ENCODE measurements at regions not wholly inside any gene's neighbourhood (a gene's known extent, or its start where the extent isn't known, plus 50 kb on each side); places are given as distances from the start of the nearest gene placed in this dataset.

DNA sequence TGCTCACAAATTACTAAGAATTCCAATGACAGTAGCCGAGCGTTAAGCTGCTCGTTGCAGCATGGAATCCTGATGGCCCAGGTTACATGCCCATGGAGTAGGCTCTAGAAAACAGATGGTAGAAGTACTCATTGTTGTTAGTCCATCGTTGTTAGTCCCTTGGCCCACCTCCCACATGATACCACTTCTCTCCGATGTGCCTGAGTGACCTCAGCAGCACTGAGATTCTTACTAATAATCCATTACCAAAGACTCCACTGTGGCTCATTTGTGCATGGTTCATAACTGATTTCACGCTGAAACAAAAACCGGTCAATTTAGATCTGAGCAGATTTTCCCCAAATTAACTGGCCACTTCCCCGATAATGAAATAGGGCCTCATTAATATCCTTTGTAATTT lies 772.3 kb upstream of the CXADR start:
- TF ChIP-seq POLR2A (IDR thresholded peaks at IDR 0.05) = no peak
- TF ChIP-seq, protein P1, sequence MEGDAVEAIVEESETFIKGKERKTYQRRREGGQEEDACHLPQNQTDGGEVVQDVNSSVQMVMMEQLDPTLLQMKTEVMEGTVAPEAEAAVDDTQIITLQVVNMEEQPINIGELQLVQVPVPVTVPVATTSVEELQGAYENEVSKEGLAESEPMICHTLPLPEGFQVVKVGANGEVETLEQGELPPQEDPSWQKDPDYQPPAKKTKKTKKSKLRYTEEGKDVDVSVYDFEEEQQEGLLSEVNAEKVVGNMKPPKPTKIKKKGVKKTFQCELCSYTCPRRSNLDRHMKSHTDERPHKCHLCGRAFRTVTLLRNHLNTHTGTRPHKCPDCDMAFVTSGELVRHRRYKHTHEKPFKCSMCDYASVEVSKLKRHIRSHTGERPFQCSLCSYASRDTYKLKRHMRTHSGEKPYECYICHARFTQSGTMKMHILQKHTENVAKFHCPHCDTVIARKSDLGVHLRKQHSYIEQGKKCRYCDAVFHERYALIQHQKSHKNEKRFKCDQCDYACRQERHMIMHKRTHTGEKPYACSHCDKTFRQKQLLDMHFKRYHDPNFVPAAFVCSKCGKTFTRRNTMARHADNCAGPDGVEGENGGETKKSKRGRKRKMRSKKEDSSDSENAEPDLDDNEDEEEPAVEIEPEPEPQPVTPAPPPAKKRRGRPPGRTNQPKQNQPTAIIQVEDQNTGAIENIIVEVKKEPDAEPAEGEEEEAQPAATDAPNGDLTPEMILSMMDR (IDR thresholded peaks at IDR 0.05) = no peak
